Psoas muscle (tissue), 7 donors: ENCODE measurements at regions not wholly inside any gene's neighbourhood (a gene's known extent, or its start where the extent isn't known, plus 50 kb on each side); places are given as distances from the start of the nearest gene placed in this dataset.
A peak's percentile ranks its signal among the peaks of the same experiment; 100 is the strongest.

ENCODE experiments used
- ATAC-seq, 4 donors: fragments of 200-7000 bp; cut with Tn5 transposase; one replicate each; pipeline ENCODE4 v1.9.1; 2020; ENCODE audit warnings: moderate library complexity in 3 of 4, mild to moderate bottlenecking in 2 of 4
- DNase-seq, 2 donors: peaks; one replicate each; pipeline ENCODE4 v3.0.0-alpha.2; 2020
- H3K27ac ChIP-seq: fragments of 200-600 bp; one replicate; pipeline ENCODE4 v1.8.0; 2022
- H3K27me3 ChIP-seq, 3 donors: fragments of 200-600 bp in 1 of 3; one replicate each; pipeline versions ENCODE4 v1.6.1 to v1.8.0; 2013 to 2022; ENCODE audit warnings: low read length in 2 of 3, mild to moderate bottlenecking in 2 of 3, moderate library complexity in 1 of 3; ENCODE audit not compliant: insufficient read depth in 3 of 3
- H3K36me3 ChIP-seq, 2 donors: fragments of 200-600 bp in 1 of 2; one replicate each; pipeline versions ENCODE4 v1.6.1 to v1.8.0; 2013 to 2022; ENCODE audit warnings: low read depth in 1 of 2, mild to moderate bottlenecking in 1 of 2, moderate library complexity in 1 of 2; ENCODE audit not compliant: insufficient read depth in 1 of 2
- H3K4me1 ChIP-seq: fragments of 200-600 bp; one replicate; pipeline ENCODE4 v1.8.0; 2022
- H3K4me3 ChIP-seq: fragments of 200-600 bp; one replicate; pipeline ENCODE4 v1.8.0; 2022; ENCODE audit warnings: mild to moderate bottlenecking
- H3K9me3 ChIP-seq: fragments of 200-600 bp; one replicate; pipeline ENCODE4 v1.8.0; 2022
- CTCF ChIP-seq: fragments of 200-600 bp; IDR thresholded peaks from one replicate; pipeline ENCODE4 v1.8.0; 2022; ENCODE audit warnings: antibody characterized with exemption
- WGBS, 3 donors: extraction: QIAGEN DNeasy Blood & Tissue Kit; methylation state at CpG; one replicate each; pipeline versions ENCODE4 v1.1.6 to v1.1.7; 2013; 5-methylcytosine and 5-hydroxymethylcytosine counted together
- intact Hi-C, 2 donors: fragments of 100-400 bp; cut with DNase I; formaldehyde crosslinking; loops; one replicate each; pipeline versions ENCODE4 v1.11.0 to v1.14.2; 2022
- donor health status: healthy with polysubstance abuse.
- donor health status: DM: no; HTN: no; CAD: no; lungs with moderate emphysema.
- donor health status: Bipolar disorder and iron deficiency.
- donor health status: healthy.
- donor health status: DM: yes; HTN: yes; CAD: no.
- donor health status: DM: no; HTN: no; CAD: no.
- donor health status: DM: yes; HTN: yes; CAD: no.

- H3K27me3 ChIP-seq: no peaks in the 10 kb centered on the region
- 98% methylated on average over 2 of the region's 2 CpGs for WGBS, 3 donors
- intact Hi-C loops: no loop called here
- TF ChIP-seq CTCF: no peak
- no peak for ATAC-seq
- no peak overlapping the region for H3K4me3 ChIP-seq
- H3K4me1 ChIP-seq: no peaks in the 10 kb centered on the region
- H3K9me3 ChIP-seq: no peaks in the 10 kb centered on the region
- H3K36me3 ChIP-seq: no peaks in the 10 kb centered on the region
- H3K27ac ChIP-seq: no peak overlapping the region
- no peak for DNase-seq
Measured at GRCh38 chr3:187840856-187841255, 95.6 kb upstream of the BCL6 start.

GRCh38 chr3:187841560-187841959, 96.3 kb upstream of the BCL6 start:
- 78 to 90% (median 85%) methylated on average over 2 of the region's 2 CpGs for WGBS, 3 donors

GRCh38 chr3:187843654-187844053, 98.4 kb upstream of the BCL6 start:
- H3K4me3 ChIP-seq: no peak overlapping the region
- no peaks in the 10 kb centered on the region for H3K27me3 ChIP-seq
- H3K27ac ChIP-seq: no peak overlapping the region
- DNase-seq (no peak), ATAC-seq (peak in 2 of 4 donors; percentile 58 to 80)
- no peaks in the 10 kb centered on the region for H3K9me3 ChIP-seq
- no peak for TF ChIP-seq CTCF
- WGBS, 3 donors: 66 to 79% (median 70%) methylated on average over 4 of the region's 4 CpGs
- no peaks in the 10 kb centered on the region for H3K4me1 ChIP-seq
- intact Hi-C loops: no loop called here
- no peaks in the 10 kb centered on the region for H3K36me3 ChIP-seq

More at GRCh38 chr3:187841560-187841959, 96.3 kb upstream of the BCL6 start:
- H3K9me3 ChIP-seq: no peaks in the 10 kb centered on the region
- ATAC-seq (peak in 2 of 4 donors; percentile 21 to 57), DNase-seq (no peak)
- H3K27ac ChIP-seq: no peak overlapping the region
- no peak overlapping the region for H3K4me3 ChIP-seq
- H3K36me3 ChIP-seq: no peaks in the 10 kb centered on the region
- H3K27me3 ChIP-seq: no peaks in the 10 kb centered on the region
- TF ChIP-seq CTCF: no peak
- intact Hi-C loops: no loop called here
- H3K4me1 ChIP-seq: no peaks in the 10 kb centered on the region

GRCh38 chr3:187844708-187845107, 99.4 kb upstream of the BCL6 start:
- WGBS, 3 donors: 59 to 67% (median 59%) methylated on average over 6 of the region's 6 CpGs
- TF ChIP-seq CTCF: no peak
- intact Hi-C loops: no loop called here
- H3K4me3 ChIP-seq: no peak overlapping the region
- no peak for ATAC-seq
- DNase-seq: no peak
- H3K4me1 ChIP-seq: no peaks in the 10 kb centered on the region
- no peaks in the 10 kb centered on the region for H3K9me3 ChIP-seq
- H3K27me3 ChIP-seq: no peaks in the 10 kb centered on the region
- no peaks in the 10 kb centered on the region for H3K36me3 ChIP-seq
- H3K27ac ChIP-seq: no peak overlapping the region

- 80 to 83% (median 81%) methylated on average over 4 of the region's 4 CpGs for WGBS, 3 donors
- DNase-seq (no peak), ATAC-seq (no peak)
- H3K4me3 ChIP-seq: no peak overlapping the region
- intact Hi-C loops: no loop called here
- H3K27ac ChIP-seq: no peak overlapping the region
- H3K4me1 ChIP-seq: no peaks in the 10 kb centered on the region
- no peaks in the 10 kb centered on the region for H3K9me3 ChIP-seq
- H3K36me3 ChIP-seq: no peaks in the 10 kb centered on the region
- no peak for TF ChIP-seq CTCF
- no peaks in the 10 kb centered on the region for H3K27me3 ChIP-seq
Measured at GRCh38 chr3:187845826-187846225, 100.6 kb upstream of the BCL6 start.
